Activated CD4-positive, alpha-beta T cell treated with anti-CD3 and anti-CD28 coated beads, Interleukin-2, amount 10 ng/mL, durations not matched to agents 7 days and 5 days (primary cell): ENCODE measurements at regions not wholly inside any gene's neighbourhood (a gene's known extent, or its start where the extent isn't known, plus 50 kb on each side); places are given as distances from the start of the nearest gene placed in this dataset.
"Not testable (repeated sequence)": the region's sequence is repeated elsewhere in the genome, so short reads cannot be mapped to it uniquely, and the experiment has no call there.

Experiments
- CTCF ChIA-PET: fragments of 350-600 bp; sonication (Branson Sonifier 250); formaldehyde crosslinking; loops from one replicate; lab custom pipeline; 2021; ENCODE audit warnings: antibody characterized with exemption; lab: Charles Lee
- POLR2A ChIA-PET: fragments of 350-600 bp; sonication (Branson Sonifier 250); formaldehyde crosslinking; loops from one replicate; lab custom pipeline; 2021; ENCODE audit warnings: antibody characterized with exemption; lab: Charles Lee
- DNase-seq: peaks from one replicate; pipeline ENCODE4 v3.0.0-alpha.2; 2020
- H3K27ac Mint-ChIP-seq: one replicate; pipeline ENCODE4 v1.8.0; 2021; ENCODE audit warnings: mild to moderate bottlenecking, moderate library complexity, mixed read lengths
- H3K27me3 Mint-ChIP-seq: one replicate; pipeline ENCODE4 v1.8.0; 2021; ENCODE audit warnings: mixed read lengths
- H3K36me3 Mint-ChIP-seq: one replicate; pipeline ENCODE4 v1.8.0; 2021; ENCODE audit warnings: low read depth, mixed read lengths
- H3K4me1 Mint-ChIP-seq: one replicate; pipeline ENCODE4 v1.8.0; 2021; ENCODE audit warnings: mixed read lengths
- H3K4me3 Mint-ChIP-seq: one replicate; pipeline ENCODE4 v1.8.0; 2021; ENCODE audit warnings: mild to moderate bottlenecking, moderate library complexity, mixed read lengths
- H3K9me3 Mint-ChIP-seq: one replicate; pipeline ENCODE4 v1.8.0; 2021; ENCODE audit warnings: mixed read lengths

DNA sequence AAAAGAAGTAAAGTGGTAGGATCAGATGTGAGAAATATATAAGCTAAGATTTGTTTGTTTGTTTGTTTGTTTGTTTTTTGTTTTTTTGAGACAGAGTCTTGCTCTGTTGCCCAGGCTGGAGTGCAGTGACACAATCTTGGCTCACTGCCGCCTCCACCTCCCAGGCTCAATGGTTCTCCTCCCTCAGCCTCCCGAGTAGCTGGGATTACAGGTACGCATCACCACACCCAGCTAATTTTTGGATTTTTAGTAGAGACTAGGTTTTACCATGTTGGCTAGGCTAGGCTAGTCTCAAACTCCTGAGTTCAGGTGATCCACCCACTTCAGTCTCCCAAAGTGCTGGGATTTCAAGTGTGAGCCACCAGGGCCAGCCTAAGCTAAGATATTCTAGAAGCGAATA lies 4817.1 kb upstream of the OR11H1 start:
- H3K4me3 Mint-ChIP-seq, H3K36me3 Mint-ChIP-seq, H3K27me3 Mint-ChIP-seq, H3K4me1 Mint-ChIP-seq, DNase-seq, POLR2A ChIA-PET, H3K27ac Mint-ChIP-seq, CTCF ChIA-PET: not testable (repeated sequence)
- peaks cover 27% of the 10 kb centered on the region for H3K9me3 Mint-ChIP-seq

DNA sequence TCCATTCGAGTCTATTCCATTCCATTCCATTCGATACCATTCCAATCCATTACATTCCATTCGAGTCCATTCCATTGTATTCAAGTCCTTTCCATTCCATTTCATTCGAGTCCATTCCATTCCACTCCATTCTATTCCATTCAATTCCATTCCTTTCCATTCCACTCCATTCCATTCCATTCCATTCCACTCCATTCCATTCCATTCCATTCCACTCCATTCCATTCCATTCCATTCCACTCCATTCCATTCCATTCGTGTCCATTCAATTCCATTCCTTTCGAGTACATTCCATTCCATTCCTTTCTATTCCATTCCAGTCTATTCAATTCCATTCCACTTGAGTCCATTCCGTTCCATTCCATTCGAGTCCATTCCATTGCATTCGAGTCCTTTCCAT lies 4805.2 kb upstream of the OR11H1 start:
- H3K4me3 Mint-ChIP-seq, H3K4me1 Mint-ChIP-seq, DNase-seq, POLR2A ChIA-PET, H3K27ac Mint-ChIP-seq, H3K27me3 Mint-ChIP-seq, CTCF ChIA-PET: not testable (repeated sequence)
- peaks cover 84% of the 10 kb centered on the region for H3K9me3 Mint-ChIP-seq
- H3K36me3 Mint-ChIP-seq, result peaks cover 57% of the 10 kb centered on the region

DNA sequence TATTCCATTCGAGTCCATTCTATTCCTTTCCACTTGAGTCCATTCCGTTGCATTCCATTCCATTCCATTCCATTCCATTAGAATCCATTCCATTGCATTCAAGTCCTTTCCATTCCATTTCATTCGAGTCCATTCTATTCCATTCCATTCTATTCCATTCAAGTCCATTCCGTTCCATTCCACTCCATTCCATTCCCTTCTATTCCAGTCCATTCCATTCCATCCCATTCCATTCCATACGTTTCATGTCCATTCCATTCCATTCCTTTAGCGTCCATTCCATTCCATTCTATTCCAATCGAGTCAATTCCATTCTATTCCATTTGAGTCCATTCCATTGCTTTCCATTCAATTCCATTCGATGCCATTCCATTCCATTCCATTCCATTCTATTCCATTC lies 4804.0 kb upstream of the OR11H1 start:
- peaks cover 61% of the 10 kb centered on the region for H3K36me3 Mint-ChIP-seq
- POLR2A ChIA-PET, DNase-seq, H3K27me3 Mint-ChIP-seq, H3K4me1 Mint-ChIP-seq, H3K4me3 Mint-ChIP-seq, H3K27ac Mint-ChIP-seq, CTCF ChIA-PET: not testable (repeated sequence)
- peaks cover 85% of the 10 kb centered on the region for H3K9me3 Mint-ChIP-seq

DNA sequence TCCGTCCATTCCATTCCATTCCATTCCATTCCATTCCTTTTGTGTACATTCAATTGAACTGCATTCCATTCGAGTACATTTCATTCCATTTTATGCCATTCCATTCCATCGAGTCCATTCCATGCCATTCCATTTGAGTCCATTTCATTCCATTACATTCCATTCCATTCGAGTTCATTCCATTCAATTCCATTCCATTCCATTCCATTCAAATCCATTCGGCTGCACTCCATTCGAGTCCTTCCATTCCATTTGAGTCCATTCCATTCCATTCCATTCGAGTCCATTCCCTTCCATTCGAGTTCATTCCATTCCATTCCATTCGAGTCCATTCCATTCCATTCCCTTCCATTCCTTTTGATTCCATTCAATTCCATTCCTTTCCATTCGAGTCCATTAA lies 4800.6 kb upstream of the OR11H1 start:
- H3K4me3 Mint-ChIP-seq, result no peak overlapping the region
- peaks cover 81% of the 10 kb centered on the region for H3K9me3 Mint-ChIP-seq
- H3K27ac Mint-ChIP-seq, result no peak overlapping the region
- no peaks in the 10 kb centered on the region for H3K4me1 Mint-ChIP-seq
- ChIA-PET CTCF (no interaction called here), POLR2A (no interaction called here)
- no peak for DNase-seq
- H3K27me3 Mint-ChIP-seq, result no peaks in the 10 kb centered on the region
- peaks cover 50% of the 10 kb centered on the region for H3K36me3 Mint-ChIP-seq

DNA sequence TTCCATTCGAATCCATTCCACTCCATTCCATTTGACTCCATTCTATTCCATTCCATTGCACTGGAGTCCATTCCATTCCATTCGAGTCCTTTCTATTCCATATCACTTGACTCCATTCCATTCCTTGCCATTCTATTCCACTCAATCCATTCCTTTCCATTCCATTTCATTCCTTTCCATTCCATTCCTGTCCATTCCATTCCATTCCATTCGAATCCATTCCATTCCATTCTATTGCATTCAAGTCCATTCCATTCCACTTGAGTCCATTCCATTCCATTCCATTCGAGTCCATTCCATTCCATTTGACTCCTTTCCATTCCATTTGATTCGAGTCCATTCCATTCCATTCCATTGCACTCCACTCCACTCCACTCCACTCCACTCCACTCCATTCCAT lies 4798.0 kb upstream of the OR11H1 start:
- peaks cover 66% of the 10 kb centered on the region for H3K9me3 Mint-ChIP-seq
- CTCF ChIA-PET, result not testable (repeated sequence)

DNA sequence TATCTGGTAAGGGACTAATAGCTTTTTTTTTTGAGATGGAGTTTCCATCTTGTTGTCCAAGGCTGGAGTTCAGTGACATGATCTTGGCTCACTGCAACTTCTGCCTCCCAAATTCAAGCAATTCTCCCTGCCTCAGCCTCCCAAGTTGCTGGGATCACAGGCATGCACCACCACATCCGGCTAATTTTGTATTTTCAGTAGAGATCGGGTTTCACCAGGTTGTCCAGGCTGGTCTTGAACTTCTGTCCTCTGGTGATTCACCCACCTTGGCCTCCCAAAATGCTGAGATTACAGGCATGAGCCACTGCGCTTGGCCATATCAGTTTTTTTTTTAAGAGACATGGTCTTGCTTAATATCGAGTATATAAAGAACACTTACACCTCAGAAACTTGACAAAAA lies 4797.3 kb upstream of the OR11H1 start:
- DNase-seq, H3K4me1 Mint-ChIP-seq, H3K27me3 Mint-ChIP-seq, H3K27ac Mint-ChIP-seq, CTCF ChIA-PET, H3K4me3 Mint-ChIP-seq, POLR2A ChIA-PET: not testable (repeated sequence)
- Mint-ChIP-seq H3K9me3 (peaks cover 62% of the 10 kb centered on the region), H3K36me3 (peaks cover 34% of the 10 kb centered on the region)

More for the DNA sequence above, 4798.0 kb upstream of the OR11H1 start:
- H3K4me3 Mint-ChIP-seq, POLR2A ChIA-PET, DNase-seq, H3K27ac Mint-ChIP-seq, H3K4me1 Mint-ChIP-seq, H3K27me3 Mint-ChIP-seq: not testable (repeated sequence)
- H3K36me3 Mint-ChIP-seq, result peaks cover 37% of the 10 kb centered on the region

DNA sequence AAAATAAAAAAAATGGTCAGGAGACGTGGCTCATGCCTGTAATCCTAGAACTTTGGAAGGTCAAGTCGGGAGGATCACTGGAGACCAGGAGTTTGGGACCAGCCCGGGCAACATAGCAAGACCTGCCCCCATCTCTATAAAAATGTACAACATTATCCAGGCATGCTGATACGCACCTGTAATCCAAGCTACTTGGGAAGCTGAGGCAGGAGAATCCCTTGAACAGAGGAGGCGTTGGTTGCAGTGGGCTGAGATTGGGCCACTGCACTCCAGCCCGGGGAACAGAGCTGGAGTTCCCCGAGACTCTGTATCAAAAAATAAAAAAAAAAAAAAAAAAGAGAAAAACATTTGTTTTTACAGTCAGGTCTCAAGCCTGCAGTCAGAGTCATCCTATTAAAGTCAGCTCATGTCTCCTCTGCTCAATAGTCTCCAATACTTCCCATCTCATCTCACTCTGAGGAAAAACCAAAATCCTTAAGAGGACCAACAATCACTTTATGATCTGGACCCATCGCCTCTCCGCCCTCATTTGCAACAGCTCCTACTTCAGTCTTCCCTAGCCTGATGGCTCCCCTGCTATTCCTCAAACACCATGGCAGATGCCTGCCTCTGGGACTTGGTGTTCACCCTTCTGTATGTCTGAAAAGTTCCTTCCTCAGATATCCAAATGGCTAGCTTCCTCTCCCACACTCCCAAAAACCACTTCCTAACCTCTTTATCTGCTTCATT lies 4796.6 kb upstream of the OR11H1 start:
- Mint-ChIP-seq H3K36me3 (peaks cover 34% of the 10 kb centered on the region), H3K9me3 (peaks cover 57% of the 10 kb centered on the region)
- H3K4me1 Mint-ChIP-seq, CTCF ChIA-PET, H3K27ac Mint-ChIP-seq, H3K4me3 Mint-ChIP-seq, DNase-seq, H3K27me3 Mint-ChIP-seq, POLR2A ChIA-PET: not testable (repeated sequence)

DNA sequence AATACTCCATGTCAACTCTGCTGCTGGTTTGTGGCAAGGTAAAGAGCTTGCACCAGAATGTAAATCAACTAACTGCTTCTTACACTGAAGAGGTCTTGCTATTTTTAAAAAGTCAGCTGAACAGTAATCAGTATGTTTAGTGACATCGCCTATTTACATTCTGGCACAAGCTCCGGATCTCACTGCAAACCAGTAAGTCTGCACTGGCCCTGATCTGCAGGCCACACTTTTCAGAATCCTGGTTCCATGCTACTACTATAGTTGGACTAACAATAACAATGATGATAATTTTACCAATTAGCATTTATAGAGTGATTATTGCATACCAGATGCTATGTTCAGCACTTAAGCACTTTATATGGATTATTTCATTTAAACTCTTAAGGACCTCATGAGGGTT lies 4792.9 kb upstream of the OR11H1 start:
- H3K4me1 Mint-ChIP-seq, H3K27me3 Mint-ChIP-seq, H3K36me3 Mint-ChIP-seq, H3K27ac Mint-ChIP-seq, DNase-seq, H3K4me3 Mint-ChIP-seq, POLR2A ChIA-PET: not testable (repeated sequence)
- peaks cover 42% of the 10 kb centered on the region for H3K9me3 Mint-ChIP-seq
- CTCF ChIA-PET, result interaction anchor here (0.9 kb wide), 1 partner anchor 7 kb away, joined by 3 read pairs; no protein-coding TSS in a partner anchor

DNA sequence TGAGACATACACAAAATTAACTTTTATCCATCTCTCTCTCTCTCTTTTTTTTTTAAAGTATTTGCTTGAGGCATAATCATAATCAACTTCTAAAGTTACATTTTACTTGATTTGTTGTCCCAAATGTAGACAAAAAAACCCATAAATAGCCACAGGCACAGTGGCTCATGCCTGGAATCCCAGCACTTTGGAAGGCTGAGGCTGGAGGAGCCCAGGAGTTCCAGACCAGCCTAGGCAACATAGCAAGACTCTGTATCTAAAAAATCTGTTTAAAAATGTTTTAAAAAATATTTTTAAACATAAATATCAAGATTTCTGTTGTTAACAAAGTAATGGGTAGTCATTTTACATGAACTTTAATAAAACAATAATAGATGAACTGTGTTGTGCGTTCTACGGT lies 4791.1 kb upstream of the OR11H1 start:
- H3K27me3 Mint-ChIP-seq, POLR2A ChIA-PET, CTCF ChIA-PET, H3K36me3 Mint-ChIP-seq, DNase-seq, H3K4me3 Mint-ChIP-seq, H3K27ac Mint-ChIP-seq, H3K4me1 Mint-ChIP-seq: not testable (repeated sequence)
- peaks cover 40% of the 10 kb centered on the region for H3K9me3 Mint-ChIP-seq

DNA sequence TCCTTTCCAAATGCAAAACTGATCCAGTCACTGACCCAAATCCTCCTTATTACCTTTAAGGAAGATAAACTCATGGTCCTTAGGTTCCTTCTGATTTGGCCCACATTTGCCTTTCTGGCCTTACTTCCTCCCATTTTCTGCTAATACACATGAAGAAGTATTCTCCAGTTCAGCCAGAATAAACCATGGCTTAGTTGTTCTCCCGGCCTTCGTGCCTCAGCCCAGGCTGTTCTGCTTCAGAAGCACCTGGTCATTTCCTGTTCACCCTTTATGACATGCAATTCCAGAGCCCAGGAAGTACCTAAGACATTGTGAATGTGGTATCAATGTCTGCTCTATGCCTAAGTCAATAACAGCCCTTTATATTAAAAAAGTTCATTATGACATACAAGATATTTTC lies 4790.1 kb upstream of the OR11H1 start:
- POLR2A ChIA-PET, H3K4me3 Mint-ChIP-seq, CTCF ChIA-PET, H3K27me3 Mint-ChIP-seq, H3K4me1 Mint-ChIP-seq, H3K27ac Mint-ChIP-seq, DNase-seq, H3K36me3 Mint-ChIP-seq: not testable (repeated sequence)
- H3K9me3 Mint-ChIP-seq, result peaks cover 40% of the 10 kb centered on the region

DNA sequence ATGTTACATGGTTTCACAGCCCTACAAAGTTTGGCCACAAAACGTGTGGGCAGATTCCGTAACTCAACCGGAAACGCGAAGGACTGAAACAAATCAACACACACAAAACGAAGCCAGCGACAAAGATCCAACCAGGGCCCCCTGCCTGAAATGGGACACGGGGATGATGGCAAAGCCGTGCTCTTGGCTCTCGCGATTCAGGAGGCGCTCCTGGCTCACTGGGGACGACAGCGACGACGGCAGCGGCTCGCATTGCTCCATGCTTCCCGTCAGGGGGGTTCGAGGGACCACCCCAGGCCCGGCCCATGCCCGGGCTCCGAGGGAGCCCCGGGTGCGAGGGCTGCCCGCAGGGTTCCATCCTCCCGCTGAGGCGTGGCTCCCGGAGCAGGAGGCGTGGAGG lies 4786.8 kb upstream of the OR11H1 start:
- Mint-ChIP-seq H3K27ac (no peak overlapping the region), H3K27me3 (no peaks in the 10 kb centered on the region), H3K36me3 (peaks cover 4% of the 10 kb centered on the region), H3K4me1 (no peaks in the 10 kb centered on the region), H3K9me3 (peaks cover 46% of the 10 kb centered on the region), H3K4me3 (no peak overlapping the region)
- CTCF ChIA-PET, result no interaction called here
- POLR2A ChIA-PET, result no interaction called here
- DNase-seq, result no peak

DNA sequence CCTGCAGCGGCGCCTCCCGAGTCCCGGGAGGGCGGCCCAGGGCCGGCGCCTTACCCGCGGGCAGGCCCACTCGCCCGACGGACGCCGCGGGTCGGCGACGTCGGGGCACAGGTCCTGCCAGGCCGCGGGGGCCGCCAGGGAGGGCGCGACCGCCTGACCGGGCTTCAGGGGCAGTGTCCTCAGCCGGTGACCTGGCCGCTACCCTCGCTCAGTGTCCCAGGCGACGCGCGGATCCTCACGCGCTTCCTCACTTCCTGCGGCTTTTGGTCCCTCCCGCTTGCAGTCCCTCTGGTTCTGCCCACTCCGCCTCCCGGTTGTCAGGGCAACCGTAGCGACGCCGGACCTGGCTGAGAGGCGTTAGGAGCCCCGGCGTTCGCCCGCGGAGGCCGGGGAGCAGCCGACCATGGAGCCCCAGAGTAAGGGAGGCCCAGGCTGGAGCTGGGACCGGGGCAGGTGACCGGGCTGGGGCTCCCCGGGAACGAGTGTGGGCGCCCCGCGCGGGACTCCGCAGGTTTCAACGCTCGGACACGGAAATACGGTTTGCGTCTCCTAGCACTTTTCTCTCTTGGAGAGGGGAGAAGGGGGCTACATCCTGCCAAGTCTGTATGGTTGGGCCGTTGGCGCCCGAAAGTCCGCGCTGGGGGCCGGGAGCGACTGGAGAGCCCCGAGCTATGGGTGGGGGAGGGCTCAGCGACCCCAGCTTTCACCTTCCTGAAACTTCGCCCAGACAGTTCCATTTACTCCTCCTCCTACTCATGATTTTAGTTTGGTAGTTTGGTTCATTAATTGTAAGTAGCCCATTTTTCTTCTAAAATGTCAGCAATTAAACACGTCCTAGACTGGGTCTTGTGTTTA lies 4786.0 kb upstream of the OR11H1 start:
- H3K4me3 Mint-ChIP-seq, POLR2A ChIA-PET, H3K4me1 Mint-ChIP-seq, H3K36me3 Mint-ChIP-seq, H3K27ac Mint-ChIP-seq, H3K27me3 Mint-ChIP-seq, DNase-seq: not testable (repeated sequence)
- CTCF ChIA-PET, result interaction anchor here (1.4 kb wide), 1 partner anchor 7 kb away, joined by 3 read pairs; no protein-coding TSS in a partner anchor
- peaks cover 52% of the 10 kb centered on the region for H3K9me3 Mint-ChIP-seq

DNA sequence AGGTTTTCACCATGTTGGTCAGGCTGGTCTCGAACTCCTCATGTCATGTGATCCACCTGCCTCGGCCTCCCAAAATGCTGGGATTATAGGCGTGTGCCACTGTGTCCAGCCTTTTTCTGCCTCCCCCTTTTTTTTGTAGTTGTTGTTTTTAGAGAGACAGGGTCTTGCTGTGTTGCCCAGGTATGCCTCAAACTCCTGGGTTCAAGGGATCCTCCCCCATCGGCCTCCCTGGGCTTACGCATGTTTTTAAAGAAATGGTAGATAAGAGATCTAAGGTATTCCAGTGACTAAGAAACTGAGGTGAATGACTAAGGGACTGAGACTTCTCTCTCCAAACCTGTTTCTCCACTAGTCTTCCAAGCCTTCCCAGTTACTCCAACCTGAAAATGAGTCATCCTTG lies 4781.6 kb upstream of the OR11H1 start:
- H3K4me3 Mint-ChIP-seq, H3K27ac Mint-ChIP-seq, POLR2A ChIA-PET, H3K4me1 Mint-ChIP-seq, CTCF ChIA-PET, H3K27me3 Mint-ChIP-seq, DNase-seq, H3K36me3 Mint-ChIP-seq: not testable (repeated sequence)
- H3K9me3 Mint-ChIP-seq, result peaks cover 40% of the 10 kb centered on the region
